OCI-LY3 (cell line): ENCODE measurements at regions not wholly inside any gene's neighbourhood (a gene's known extent, or its start where the extent isn't known, plus 50 kb on each side); places are given as distances from the start of the nearest gene placed in this dataset.

Experiments
- H2AFZ ChIP-seq: fragments of 200-600, 300-600 bp; shearing (Covaris generic); 2 replicates; pipeline ENCODE4 v1.6.0; 2014; ENCODE audit warnings: antibody characterized with exemption, low read depth, low read length
- H3K27ac ChIP-seq: fragments of 200-600, 300-600 bp; sonication (generic); 2 replicates; pipeline ENCODE4 v1.5.1; 2014; ENCODE audit warnings: mild to moderate bottlenecking, low read length, moderate library complexity, mixed read lengths
- H3K27me3 ChIP-seq: fragments of 200-600, 300-600 bp; sonication (generic); 2 replicates; pipeline ENCODE4 v1.6.1; 2014; ENCODE audit warnings: low read depth, low read length, mixed read lengths
- H3K36me3 ChIP-seq: fragments of 200-600, 300-600 bp; sonication (generic); replicated peaks from 2 replicates; pipeline ENCODE3; 2014; ENCODE audit warnings: low read depth, low read length, mixed read lengths
- H3K4me1 ChIP-seq: fragments of 300-600, 200-600 bp; sonication (generic); 2 replicates; pipeline ENCODE4 v1.6.1; 2014; ENCODE audit warnings: low read length, mixed read lengths
- H3K4me2 ChIP-seq: fragments of 200-600, 300-600 bp; sonication (generic); 2 replicates; pipeline ENCODE4 v1.6.1; 2014; ENCODE audit warnings: low read length, mixed read lengths
- H3K4me3 ChIP-seq: fragments of 300-600, 200-600 bp; sonication (generic); 2 replicates; pipeline ENCODE4 v1.5.1; 2014; ENCODE audit warnings: antibody characterized with exemption, mild to moderate bottlenecking, low read length, moderate library complexity
- H3K79me2 ChIP-seq: fragments of 300-600, 200-600 bp; shearing (Covaris generic); 2 replicates; pipeline ENCODE4 v1.6.1; 2014; ENCODE audit warnings: mild to moderate bottlenecking, low read length, mixed read lengths
- H3K9ac ChIP-seq: fragments of 300-600, 200-600 bp; shearing (Covaris generic); 2 replicates; pipeline ENCODE4 v1.6.0; 2014; ENCODE audit warnings: mild to moderate bottlenecking, low read length, moderate library complexity
- H3K9me3 ChIP-seq: fragments of 200-600, 300-600 bp; shearing (Covaris generic); 2 replicates; pipeline ENCODE4 v1.6.1; 2014; ENCODE audit warnings: low read length, mixed read lengths; ENCODE audit not compliant: insufficient read depth
- H4K20me1 ChIP-seq: fragments of 200-600, 300-600 bp; sonication (generic); 2 replicates; pipeline ENCODE4 v1.6.1; 2016; ENCODE audit warnings: low read length, mixed read lengths; ENCODE audit not compliant: insufficient read depth
- EZH2phosphoT487 ChIP-seq: fragments of 200-600 bp; shearing (Covaris generic); IDR thresholded peaks from 2 replicates; pipeline ENCODE4 v1.6.1; 2018; ENCODE audit warnings: antibody characterized with exemption, mixed run types, low read depth
- TF ChIP-seq, protein P1 (sequence below): fragments of 200-600, 300-600 bp; sonication (generic); IDR thresholded peaks from 2 replicates; pipeline ENCODE4 v1.5.1; 2014; ENCODE audit warnings: antibody characterized with exemption, low read length, low read depth

DNA sequence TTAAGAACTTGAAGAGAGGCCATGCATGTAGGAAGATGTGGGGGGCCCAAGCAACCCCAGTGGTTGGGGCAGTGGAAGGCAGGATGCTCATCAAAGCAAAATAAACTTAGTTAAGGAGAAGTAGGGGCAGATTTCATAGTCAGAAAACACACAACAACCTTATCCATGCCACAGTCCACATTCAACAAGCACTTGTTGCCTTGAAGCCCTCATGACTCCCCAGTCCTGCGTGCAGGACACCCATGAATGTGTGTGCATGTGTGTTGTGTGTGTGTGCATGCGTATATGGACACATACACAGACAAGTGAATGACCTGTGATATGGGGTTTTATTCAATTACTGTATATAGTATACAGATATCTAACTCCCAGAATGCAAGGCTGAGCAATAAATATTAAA, 186.9 kb downstream of the PSMG1 start:
- H3K79me2 ChIP-seq = no peaks in the 10 kb centered on the region
- H3K27me3 ChIP-seq = peaks cover 33% of the 10 kb centered on the region
- H3K4me3 ChIP-seq = no peak overlapping the region
- H3K4me1 ChIP-seq = no peaks in the 10 kb centered on the region
- no peaks in the 10 kb centered on the region for H3K9me3 ChIP-seq
- H3K27ac ChIP-seq = no peak overlapping the region
- TF ChIP-seq, protein P1, sequence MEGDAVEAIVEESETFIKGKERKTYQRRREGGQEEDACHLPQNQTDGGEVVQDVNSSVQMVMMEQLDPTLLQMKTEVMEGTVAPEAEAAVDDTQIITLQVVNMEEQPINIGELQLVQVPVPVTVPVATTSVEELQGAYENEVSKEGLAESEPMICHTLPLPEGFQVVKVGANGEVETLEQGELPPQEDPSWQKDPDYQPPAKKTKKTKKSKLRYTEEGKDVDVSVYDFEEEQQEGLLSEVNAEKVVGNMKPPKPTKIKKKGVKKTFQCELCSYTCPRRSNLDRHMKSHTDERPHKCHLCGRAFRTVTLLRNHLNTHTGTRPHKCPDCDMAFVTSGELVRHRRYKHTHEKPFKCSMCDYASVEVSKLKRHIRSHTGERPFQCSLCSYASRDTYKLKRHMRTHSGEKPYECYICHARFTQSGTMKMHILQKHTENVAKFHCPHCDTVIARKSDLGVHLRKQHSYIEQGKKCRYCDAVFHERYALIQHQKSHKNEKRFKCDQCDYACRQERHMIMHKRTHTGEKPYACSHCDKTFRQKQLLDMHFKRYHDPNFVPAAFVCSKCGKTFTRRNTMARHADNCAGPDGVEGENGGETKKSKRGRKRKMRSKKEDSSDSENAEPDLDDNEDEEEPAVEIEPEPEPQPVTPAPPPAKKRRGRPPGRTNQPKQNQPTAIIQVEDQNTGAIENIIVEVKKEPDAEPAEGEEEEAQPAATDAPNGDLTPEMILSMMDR = no peak
- no peak for TF ChIP-seq EZH2phosphoT487
- no peak overlapping the region for H3K4me2 ChIP-seq
- no peaks in the 10 kb centered on the region for H3K36me3 ChIP-seq
- H4K20me1 ChIP-seq = no peaks in the 10 kb centered on the region
- no peak overlapping the region for H2AFZ ChIP-seq
- no peak overlapping the region for H3K9ac ChIP-seq

DNA sequence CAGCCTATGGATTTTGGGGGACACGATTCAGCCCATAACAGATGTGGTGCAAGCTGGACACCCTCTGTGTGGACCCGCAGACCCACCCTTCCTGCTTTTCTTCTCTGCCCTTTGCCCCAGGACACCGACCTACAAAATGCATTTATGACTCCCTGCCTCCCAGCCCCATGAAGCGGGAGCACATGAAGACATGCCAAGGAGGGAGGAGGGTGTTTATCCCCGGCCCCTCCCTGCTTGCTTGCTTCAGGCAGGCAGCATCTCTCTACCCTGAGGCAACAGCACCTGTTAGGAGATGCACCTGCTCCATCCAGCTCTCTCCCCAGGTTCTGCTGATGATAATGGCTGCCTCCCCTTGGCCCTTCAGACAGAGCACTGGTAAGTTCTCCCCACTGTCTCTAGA, 187.5 kb downstream of the PSMG1 start:
- H4K20me1 ChIP-seq = no peaks in the 10 kb centered on the region
- H3K9ac ChIP-seq = no peak overlapping the region
- H3K36me3 ChIP-seq = no peaks in the 10 kb centered on the region
- H3K27ac ChIP-seq = no peak overlapping the region
- TF ChIP-seq, protein P1 = no peak
- TF ChIP-seq EZH2phosphoT487 = no peak
- H2AFZ ChIP-seq = no peak overlapping the region
- no peak overlapping the region for H3K4me3 ChIP-seq
- peaks cover 37% of the 10 kb centered on the region for H3K27me3 ChIP-seq
- H3K79me2 ChIP-seq = no peaks in the 10 kb centered on the region
- H3K4me2 ChIP-seq = no peak overlapping the region
- no peaks in the 10 kb centered on the region for H3K4me1 ChIP-seq
- no peaks in the 10 kb centered on the region for H3K9me3 ChIP-seq

DNA sequence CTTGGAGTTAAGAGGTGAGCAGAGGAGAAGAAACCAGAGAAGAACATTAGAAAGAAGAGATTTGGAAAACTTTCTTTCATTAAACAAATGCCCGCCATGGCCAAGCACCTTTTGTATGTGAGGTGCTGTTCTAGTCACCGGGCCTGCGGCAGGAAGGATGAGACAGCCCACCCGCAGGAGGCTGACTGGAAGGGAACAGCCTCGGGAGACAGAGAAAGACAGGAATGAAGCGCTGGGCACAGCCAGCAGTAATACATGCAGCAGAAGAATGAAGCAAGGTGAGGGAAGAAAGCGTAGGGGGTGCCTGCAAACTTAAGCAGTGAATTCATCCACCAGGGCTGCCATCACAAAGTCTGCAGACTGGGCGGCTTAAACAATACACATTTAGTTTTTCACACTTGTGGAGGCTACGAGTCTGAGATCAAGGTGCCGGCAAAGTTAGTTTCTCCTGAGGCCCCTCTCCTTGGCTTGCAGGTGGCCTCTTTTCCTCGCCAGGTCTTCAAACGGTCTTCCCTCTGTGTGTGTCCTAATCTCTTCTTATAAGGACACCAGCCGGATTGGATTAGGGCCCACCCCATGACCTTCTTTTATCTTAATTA, 188.1 kb downstream of the PSMG1 start:
- no peak overlapping the region for H3K4me3 ChIP-seq
- H3K4me1 ChIP-seq = no peaks in the 10 kb centered on the region
- no peak for TF ChIP-seq EZH2phosphoT487
- TF ChIP-seq, protein P1 = no peak

DNA sequence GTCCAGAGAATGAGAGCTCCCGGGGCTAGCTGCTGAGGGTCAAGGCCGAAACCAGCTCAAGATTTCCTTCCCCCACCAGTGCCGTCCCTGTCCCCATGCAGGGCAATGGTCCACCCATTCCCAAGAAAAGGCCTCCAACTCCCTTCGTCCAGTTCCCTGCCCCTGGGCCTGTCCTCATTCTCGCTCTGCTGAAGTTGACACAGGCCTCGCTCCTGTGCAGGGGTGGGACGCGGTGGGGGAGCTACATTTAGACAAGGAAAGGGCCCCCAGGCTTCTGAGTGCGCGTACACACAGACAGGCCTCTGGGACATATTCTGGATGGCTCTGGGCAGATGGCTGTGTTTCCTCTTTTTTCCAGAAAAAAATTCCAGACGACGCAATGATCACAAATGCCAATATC, 188.3 kb downstream of the ETS2 start:
- Histone ChIP-seq H3K4me2 (no peak overlapping the region), H3K4me1 (no peaks in the 10 kb centered on the region)
- TF ChIP-seq, protein P1 = no peak
- TF ChIP-seq EZH2phosphoT487 = no peak

More for the DNA sequence above, 188.1 kb downstream of the PSMG1 start:
- Histone ChIP-seq H3K9me3 (no peaks in the 10 kb centered on the region), H3K79me2 (no peaks in the 10 kb centered on the region), H3K4me2 (no peak overlapping the region), H2AFZ (no peak overlapping the region), H3K27ac (no peak overlapping the region), H3K27me3 (peaks cover 34% of the 10 kb centered on the region), H4K20me1 (no peaks in the 10 kb centered on the region), H3K9ac (no peak overlapping the region), H3K36me3 (no peaks in the 10 kb centered on the region)

More for the DNA sequence above, 188.3 kb downstream of the ETS2 start:
- no peak overlapping the region for H2AFZ ChIP-seq
- no peak overlapping the region for H3K27ac ChIP-seq
- H3K79me2 ChIP-seq = no peaks in the 10 kb centered on the region
- H3K4me3 ChIP-seq = no peak overlapping the region
- H3K9ac ChIP-seq = no peak overlapping the region
- H4K20me1 ChIP-seq = no peaks in the 10 kb centered on the region
- peaks cover 30% of the 10 kb centered on the region for H3K27me3 ChIP-seq
- no peaks in the 10 kb centered on the region for H3K9me3 ChIP-seq
- no peaks in the 10 kb centered on the region for H3K36me3 ChIP-seq
